Activated T-cell treated with anti-CD3 and anti-CD28 coated beads for 48 hours (primary cell): ENCODE measurements at regions not wholly inside any gene's neighbourhood (a gene's known extent, or its start where the extent isn't known, plus 50 kb on each side); places are given as distances from the start of the nearest gene placed in this dataset.

Experiments used
- DNase-seq: peaks from one replicate; pipeline ENCODE4 v3.0.0-alpha.2; 2020; ENCODE audit warnings: low read depth

- no peak for DNase-seq
Measured at GRCh38 chr1:82578086-82578726, 777.5 kb downstream of the ADGRL2 start.

GRCh38 chr1:82567348-82567747 is 766.6 kb downstream of the ADGRL2 start:
- no peak for DNase-seq

- no peak for DNase-seq
Measured at GRCh38 chr1:82565546-82565945, 764.8 kb downstream of the ADGRL2 start.

GRCh38 chr1:82565146-82565545 is 764.4 kb downstream of the ADGRL2 start:
- no peak for DNase-seq

- DNase-seq, result no peak
Measured at GRCh38 chr1:82564333-82564732, 763.6 kb downstream of the ADGRL2 start.

GRCh38 chr1:82562448-82562847 is 761.7 kb downstream of the ADGRL2 start:
- no peak for DNase-seq

GRCh38 chr1:82560566-82560965 is 759.8 kb downstream of the ADGRL2 start:
- DNase-seq, result no peak

GRCh38 chr1:82555501-82555900 is 754.8 kb downstream of the ADGRL2 start:
- DNase-seq, result no peak

GRCh38 chr1:82549841-82550240 is 749.1 kb downstream of the ADGRL2 start:
- no peak for DNase-seq

GRCh38 chr1:82542766-82543165 is 742.0 kb downstream of the ADGRL2 start:
- no peak for DNase-seq

- DNase-seq, result no peak
Measured at GRCh38 chr1:82542141-82542540, 741.4 kb downstream of the ADGRL2 start.

GRCh38 chr1:82540006-82540405 is 739.3 kb downstream of the ADGRL2 start:
- DNase-seq, result no peak

GRCh38 chr1:82538876-82539275 is 738.1 kb downstream of the ADGRL2 start:
- DNase-seq, result no peak

- DNase-seq, result no peak
Measured at GRCh38 chr1:82534996-82535395, 734.3 kb downstream of the ADGRL2 start.

- DNase-seq, result no peak
Measured at GRCh38 chr1:82525378-82525777, 724.6 kb downstream of the ADGRL2 start.

GRCh38 chr1:82520611-82521010 is 719.9 kb downstream of the ADGRL2 start:
- DNase-seq, result no peak

- no peak for DNase-seq
Measured at GRCh38 chr1:82517586-82517985, 716.9 kb downstream of the ADGRL2 start.

GRCh38 chr1:82515650-82516049 is 714.9 kb downstream of the ADGRL2 start:
- DNase-seq, result no peak

- DNase-seq, result no peak
Measured at GRCh38 chr1:82511441-82511840, 710.7 kb downstream of the ADGRL2 start.

GRCh38 chr1:82510431-82510830 is 709.7 kb downstream of the ADGRL2 start:
- DNase-seq, result no peak

- DNase-seq, result no peak
Measured at GRCh38 chr1:82507011-82507410, 706.3 kb downstream of the ADGRL2 start.

GRCh38 chr1:82503822-82504221 is 703.1 kb downstream of the ADGRL2 start:
- DNase-seq, result no peak

GRCh38 chr1:82499022-82499421 is 698.3 kb downstream of the ADGRL2 start:
- no peak for DNase-seq

- no peak for DNase-seq
Measured at GRCh38 chr1:82494117-82494516, 693.4 kb downstream of the ADGRL2 start.

- no peak for DNase-seq
Measured at GRCh38 chr1:82492159-82492558, 691.4 kb downstream of the ADGRL2 start.
